ENCODE measurements at regions not wholly inside any gene's neighbourhood (a gene's known extent, or its start where the extent isn't known, plus 50 kb on each side); places are given as distances from the start of the nearest gene placed in this dataset.
"Not testable (repeated sequence)": the region's sequence is repeated elsewhere in the genome, so short reads cannot be mapped to it uniquely, and the experiment has no call there.

GRCh38 chr13:61563645-61564044 is 148.0 kb upstream of the PCDH20 start:
- DNase-seq, result no peak

- no peak for DNase-seq
These were observed 131.3 kb upstream of the PCDH20 start for GRCh38 chr13:61546911-61547310.

GRCh38 chr13:61546413-61546812 is 130.8 kb upstream of the PCDH20 start:
- DNase-seq, result no peak

DNA sequence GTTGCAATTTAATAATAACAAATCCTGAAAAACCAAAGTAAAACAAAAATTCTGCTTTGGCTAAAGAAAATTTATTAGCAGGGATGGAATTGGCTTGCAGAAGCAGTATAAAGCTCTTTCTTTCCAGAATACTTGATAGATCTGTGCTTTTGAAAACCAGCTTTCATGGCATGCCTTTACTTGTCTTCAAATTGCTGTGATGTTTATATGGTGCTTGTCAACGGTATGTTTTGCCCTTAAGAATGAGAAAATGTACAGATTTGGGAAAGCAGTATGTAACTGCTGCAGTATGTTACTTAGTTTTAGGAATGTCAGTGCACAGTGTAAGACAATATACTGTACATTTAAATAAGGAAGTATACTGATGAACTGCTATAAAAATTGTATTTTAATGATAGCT is 120.8 kb upstream of the PCDH20 start:
- DNase-seq, result no peak

- DNase-seq, result no peak
These were observed 115.9 kb upstream of the PCDH20 start for GRCh38 chr13:61531383-61532065.

GRCh38 chr13:61519214-61519613 is 103.6 kb upstream of the PCDH20 start:
- DNase-seq, result not testable (repeated sequence)

DNA sequence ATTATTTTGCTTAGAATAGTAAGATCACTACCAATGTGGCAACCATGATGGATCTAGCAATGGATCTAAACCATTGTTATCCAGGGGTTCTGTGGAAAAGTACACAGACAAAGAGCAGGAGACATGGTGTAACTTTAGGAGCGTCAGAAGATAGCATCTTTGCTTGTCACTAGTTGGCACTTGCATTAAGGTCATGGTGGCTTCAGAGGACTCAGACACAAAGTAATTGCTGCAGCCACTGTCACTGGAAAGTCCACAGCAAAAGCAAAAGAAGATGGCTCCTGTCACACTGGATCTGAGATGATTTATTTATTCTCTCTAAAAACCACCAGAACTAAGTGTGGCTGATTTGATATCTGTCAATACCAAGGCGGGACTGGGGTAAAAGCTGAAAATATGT is 93.3 kb upstream of the PCDH20 start:
- DNase-seq, result no peak

DNA sequence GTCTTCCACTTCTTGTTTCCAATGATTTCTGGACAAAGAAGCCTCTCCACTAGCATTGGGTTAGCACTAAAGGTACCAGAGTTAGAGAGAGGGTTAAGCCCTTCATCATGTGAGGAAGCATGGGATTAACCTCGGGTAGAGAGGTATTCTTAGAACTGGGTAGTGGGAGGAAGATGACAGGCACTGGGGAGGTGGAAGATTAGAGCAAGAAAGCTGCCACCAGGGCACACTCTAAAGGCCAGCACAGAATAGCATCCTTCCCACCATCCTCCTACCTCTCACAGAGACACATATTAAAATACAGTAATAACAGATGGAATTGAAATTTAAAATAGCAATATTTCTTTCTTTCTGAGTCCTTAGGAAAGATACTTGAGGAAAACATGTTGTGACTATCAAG is 84.5 kb upstream of the PCDH20 start:
- no peak for DNase-seq

GRCh38 chr13:61495648-61496047 is 80.0 kb upstream of the PCDH20 start:
- DNase-seq, result no peak

DNA sequence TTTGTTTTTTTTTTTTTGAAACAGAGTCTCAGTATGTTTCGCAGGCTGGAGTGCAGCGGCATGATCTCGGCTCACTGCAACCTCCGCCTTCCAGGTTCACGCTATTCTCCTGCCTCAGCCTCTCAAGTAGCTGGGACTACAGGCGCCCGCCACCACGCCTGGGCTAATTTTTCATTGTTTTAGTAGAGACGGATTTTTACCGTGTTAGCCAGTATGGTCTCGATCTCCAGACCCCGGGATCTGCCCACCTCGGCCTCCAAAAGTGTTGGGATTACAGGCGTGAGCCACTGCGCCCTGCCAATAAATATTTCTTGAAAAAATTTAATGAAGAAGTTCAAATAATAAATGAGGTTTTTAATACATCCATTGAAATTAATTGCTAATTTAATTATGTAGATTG is 77.9 kb upstream of the PCDH20 start:
- not testable (repeated sequence) for DNase-seq

DNA sequence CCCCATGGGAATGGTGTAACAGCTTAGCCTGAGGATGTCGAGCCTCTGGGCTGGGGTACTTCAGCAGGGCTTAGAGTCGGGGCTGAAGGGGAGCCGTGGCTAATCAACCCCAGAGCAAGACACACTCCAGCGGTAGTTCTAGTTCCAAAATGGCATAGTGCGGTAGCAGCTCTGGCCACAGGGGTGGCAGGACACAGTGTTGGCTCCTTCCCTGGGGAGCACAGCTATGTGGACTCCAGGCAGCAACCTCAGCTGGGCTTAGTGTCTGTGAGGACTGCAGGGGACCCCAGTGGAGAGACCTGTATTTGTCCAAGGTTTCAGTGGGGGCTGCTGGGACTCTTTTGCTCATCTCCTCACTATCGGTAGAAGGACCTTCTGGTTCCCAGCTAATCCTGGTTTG is 70.8 kb upstream of the PCDH20 start:
- DNase-seq, result no peak

DNA sequence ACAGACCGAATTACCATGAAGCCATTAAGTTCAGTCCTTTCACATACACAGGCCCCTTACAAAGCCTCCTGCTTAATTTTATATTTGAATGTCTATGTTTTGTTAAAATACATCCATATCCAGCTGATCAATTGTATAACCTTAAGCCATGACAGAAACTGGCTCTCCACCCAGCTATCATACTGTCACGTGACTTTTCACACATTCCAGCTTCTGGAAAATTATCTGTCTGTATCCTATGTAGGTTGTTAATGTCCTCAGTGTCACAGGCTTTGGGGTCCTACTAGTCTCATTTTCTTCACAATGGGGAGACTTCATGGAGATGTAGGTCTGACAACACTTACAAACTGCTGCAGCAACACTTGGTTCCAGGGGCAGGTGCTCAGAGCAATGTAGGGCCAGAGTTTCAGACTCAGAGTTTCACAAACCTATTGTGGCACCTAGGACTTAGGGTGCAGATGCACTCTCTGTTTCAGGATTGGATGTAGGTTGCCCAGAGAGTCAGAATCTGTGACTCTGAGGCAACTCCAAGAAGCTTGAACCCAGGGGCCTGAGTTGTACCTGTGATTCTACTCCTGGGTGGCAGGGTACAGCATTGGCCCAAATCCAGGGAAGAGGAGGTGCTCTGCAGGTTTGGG is 69.6 kb upstream of the PCDH20 start:
- no peak for DNase-seq

DNA sequence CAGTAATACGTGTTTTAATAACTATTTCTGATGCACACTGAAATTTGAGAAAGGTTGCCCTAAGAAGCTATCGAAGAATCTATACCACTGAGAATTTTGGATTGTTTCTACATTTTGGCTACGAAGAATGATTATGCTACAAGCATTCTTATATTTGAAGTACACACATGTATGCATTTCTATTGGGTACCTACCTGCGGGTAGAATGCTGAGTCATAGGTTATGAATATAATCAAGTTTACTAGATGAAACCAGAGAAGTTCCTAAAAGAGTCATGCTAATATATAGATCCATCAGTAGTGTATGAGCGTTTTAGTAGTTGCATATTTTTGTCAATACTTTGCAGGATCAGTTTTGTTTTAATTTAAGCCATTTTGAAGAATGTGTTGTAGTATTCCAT is 62.0 kb upstream of the PCDH20 start:
- DNase-seq, result no peak

GRCh38 chr13:61470786-61471185 is 55.1 kb upstream of the PCDH20 start:
- no peak for DNase-seq

- DNase-seq, result no peak
These were observed 50.6 kb upstream of the PCDH20 start for GRCh38 chr13:61466280-61466679.

All from NCI-H524 treated with DMSO at 0.1 percent for 48 hours (cell line).